EL (cell line): ENCODE measurements at regions not wholly inside any gene's neighbourhood (a gene's known extent, or its start where the extent isn't known, plus 50 kb on each side); places are given as distances from the start of the nearest gene placed in this dataset.

Experiments
- DNase-seq: peaks from one replicate; pipeline ENCODE4 v3.0.0-alpha.2; 2016

GRCh38 chr6:102679865-102680264 is 1286.4 kb downstream of the GRIK2 start:
- no peak for DNase-seq

- no peak for DNase-seq
These were observed 1283.7 kb downstream of the GRIK2 start for GRCh38 chr6:102677225-102677624.

- no peak for DNase-seq
These were observed 1277.2 kb downstream of the GRIK2 start for GRCh38 chr6:102670735-102671134.

GRCh38 chr6:102662851-102663250 is 1269.3 kb downstream of the GRIK2 start:
- DNase-seq = no peak

- no peak for DNase-seq
These were observed 1266.8 kb downstream of the GRIK2 start for GRCh38 chr6:102660303-102660702.

- DNase-seq = no peak
These were observed 1262.3 kb downstream of the GRIK2 start for GRCh38 chr6:102655823-102656222.

GRCh38 chr6:102641426-102641825 is 1247.9 kb downstream of the GRIK2 start:
- no peak for DNase-seq

- DNase-seq = no peak
These were observed 1238.4 kb downstream of the GRIK2 start for GRCh38 chr6:102631921-102632320.

- DNase-seq = no peak
These were observed 1229.7 kb downstream of the GRIK2 start for GRCh38 chr6:102623201-102623600.

GRCh38 chr6:102619585-102619984 is 1226.1 kb downstream of the GRIK2 start:
- DNase-seq = peak; percentile 11

GRCh38 chr6:102582569-102582968 is 1189.1 kb downstream of the GRIK2 start:
- DNase-seq = no peak

- DNase-seq = no peak
These were observed 1188.0 kb downstream of the GRIK2 start for GRCh38 chr6:102581378-102582124.

GRCh38 chr6:102571236-102571908 is 1177.9 kb downstream of the GRIK2 start:
- DNase-seq = peak; percentile 37

GRCh38 chr6:102562713-102563112 is 1169.2 kb downstream of the GRIK2 start:
- DNase-seq = no peak

GRCh38 chr6:102553214-102553613 is 1159.7 kb downstream of the GRIK2 start:
- DNase-seq = no peak

GRCh38 chr6:102549221-102549874 is 1155.8 kb downstream of the GRIK2 start:
- peak; percentile 12 for DNase-seq

GRCh38 chr6:102525336-102525735 is 1131.8 kb downstream of the GRIK2 start:
- DNase-seq = no peak

- DNase-seq = peak; percentile 7
These were observed 1127.5 kb downstream of the GRIK2 start for GRCh38 chr6:102520966-102521365.

GRCh38 chr6:102517506-102517905 is 1124.0 kb downstream of the GRIK2 start:
- no peak for DNase-seq

GRCh38 chr6:102501615-102502014 is 1108.1 kb downstream of the GRIK2 start:
- no peak for DNase-seq

- DNase-seq = no peak
These were observed 1101.3 kb downstream of the GRIK2 start for GRCh38 chr6:102494808-102495207.

- DNase-seq = no peak
These were observed 1100.0 kb downstream of the GRIK2 start for GRCh38 chr6:102493485-102493884.

- peak; percentile 73 for DNase-seq
These were observed 1095.2 kb downstream of the GRIK2 start for GRCh38 chr6:102488729-102489128.

- no peak for DNase-seq
These were observed 1092.0 kb downstream of the GRIK2 start for GRCh38 chr6:102485480-102485879.
